Suprapubic skin (tissue), 4 donors: ENCODE measurements at regions not wholly inside any gene's neighbourhood (a gene's known extent, or its start where the extent isn't known, plus 50 kb on each side); places are given as distances from the start of the nearest gene placed in this dataset.

Source experiments
- DNase-seq, 2 donors: peaks; one replicate each; pipeline ENCODE4 v3.0.0-alpha.2; 2019; ENCODE audit warnings: low spot score in 2 of 2
- H3K27ac ChIP-seq: fragments of 200-600 bp; sonication (generic); one replicate; pipeline ENCODE4 v1.5.1; 2019
- H3K27me3 ChIP-seq: fragments of 200-600 bp; sonication (generic); one replicate; pipeline ENCODE4 v1.5.1; 2019
- H3K36me3 ChIP-seq: fragments of 200-600 bp; sonication (generic); one replicate; pipeline ENCODE4 v1.5.1; 2019
- H3K4me1 ChIP-seq: fragments of 200-600 bp; sonication (generic); one replicate; pipeline ENCODE4 v1.5.1; 2019
- H3K4me3 ChIP-seq: fragments of 200-600 bp; sonication (generic); one replicate; pipeline ENCODE4 v1.5.1; 2019; ENCODE audit warnings: mild to moderate bottlenecking
- H3K9me3 ChIP-seq: fragments of 200-600 bp; sonication (generic); one replicate; pipeline ENCODE4 v1.5.1; 2019
- EP300 ChIP-seq: sonication (generic); formaldehyde crosslinking; IDR thresholded peaks from one replicate; pipeline ENCODE4 v1.6.1; 2017; ENCODE audit warnings: antibody characterized with exemption
- POLR2A ChIP-seq, 2 donors: fragments of 450-650 bp; IDR thresholded peaks; one replicate each; pipeline ENCODE4 v1.6.1; 2017; ENCODE audit warnings: antibody characterized with exemption in 2 of 2, mild to moderate bottlenecking in 2 of 2, moderate library complexity in 2 of 2
- POLR2AphosphoS5 ChIP-seq, 3 donors: sonication (generic); formaldehyde crosslinking; IDR thresholded peaks; one replicate each; pipeline ENCODE4 v1.6.1; 2017; ENCODE audit warnings: antibody characterized with exemption in 3 of 3
- WGBS: methylation state at CpG from one replicate; pipeline ENCODE4 v1.1.5; 2018; 5-methylcytosine and 5-hydroxymethylcytosine counted together
- TF ChIP-seq, protein P1 (sequence below), 2 donors: fragments of 200-600 bp in 1 of 2; fragments of 450-650 bp in 1 of 2; sonication (generic) in 1 of 2; IDR thresholded peaks; one replicate each; pipeline ENCODE4 v1.5.1; 2016 to 2019; ENCODE audit warnings: antibody characterized with exemption in 2 of 2, mild to moderate bottlenecking in 1 of 2, moderate library complexity in 1 of 2

DNA sequence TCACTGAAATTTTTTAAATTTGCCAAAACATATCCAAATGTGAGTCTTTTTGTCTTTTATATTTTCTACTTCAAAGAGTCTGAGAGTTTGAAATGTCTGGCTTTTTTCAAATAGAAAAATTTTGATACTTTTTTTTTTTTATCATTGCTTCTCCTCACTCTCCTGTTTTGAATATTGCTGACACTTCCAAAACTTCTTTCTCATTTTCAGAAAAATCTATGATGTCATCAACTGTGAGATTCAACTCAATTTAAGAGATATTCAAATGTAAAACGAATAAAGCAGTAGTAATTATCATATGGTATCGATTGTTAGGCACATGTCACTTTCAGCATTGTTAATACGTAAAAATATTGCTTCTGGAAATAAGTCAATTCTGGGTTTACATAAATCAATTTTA is 505.8 kb upstream of the STEAP1 start:
- WGBS = 72% methylated on average over 3 of the region's 3 CpGs
- H3K9me3 ChIP-seq = no peaks in the 10 kb centered on the region
- no peaks in the 10 kb centered on the region for H3K36me3 ChIP-seq
- TF ChIP-seq POLR2AphosphoS5 (IDR thresholded peaks at IDR 0.05) (no peak), EP300 (no peak), POLR2A (IDR thresholded peaks at IDR 0.05) (no peak)
- TF ChIP-seq, protein P1, sequence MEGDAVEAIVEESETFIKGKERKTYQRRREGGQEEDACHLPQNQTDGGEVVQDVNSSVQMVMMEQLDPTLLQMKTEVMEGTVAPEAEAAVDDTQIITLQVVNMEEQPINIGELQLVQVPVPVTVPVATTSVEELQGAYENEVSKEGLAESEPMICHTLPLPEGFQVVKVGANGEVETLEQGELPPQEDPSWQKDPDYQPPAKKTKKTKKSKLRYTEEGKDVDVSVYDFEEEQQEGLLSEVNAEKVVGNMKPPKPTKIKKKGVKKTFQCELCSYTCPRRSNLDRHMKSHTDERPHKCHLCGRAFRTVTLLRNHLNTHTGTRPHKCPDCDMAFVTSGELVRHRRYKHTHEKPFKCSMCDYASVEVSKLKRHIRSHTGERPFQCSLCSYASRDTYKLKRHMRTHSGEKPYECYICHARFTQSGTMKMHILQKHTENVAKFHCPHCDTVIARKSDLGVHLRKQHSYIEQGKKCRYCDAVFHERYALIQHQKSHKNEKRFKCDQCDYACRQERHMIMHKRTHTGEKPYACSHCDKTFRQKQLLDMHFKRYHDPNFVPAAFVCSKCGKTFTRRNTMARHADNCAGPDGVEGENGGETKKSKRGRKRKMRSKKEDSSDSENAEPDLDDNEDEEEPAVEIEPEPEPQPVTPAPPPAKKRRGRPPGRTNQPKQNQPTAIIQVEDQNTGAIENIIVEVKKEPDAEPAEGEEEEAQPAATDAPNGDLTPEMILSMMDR (IDR thresholded peaks at IDR 0.05) = no peak
- DNase-seq = no peak
- H3K27me3 ChIP-seq = no peaks in the 10 kb centered on the region
- no peak overlapping the region for H3K4me3 ChIP-seq
- H3K27ac ChIP-seq = no peak overlapping the region
- no peaks in the 10 kb centered on the region for H3K4me1 ChIP-seq

GRCh38 chr7:89655946-89656345 is 498.3 kb upstream of the STEAP1 start:
- H3K27me3 ChIP-seq = no peaks in the 10 kb centered on the region
- H3K9me3 ChIP-seq = no peaks in the 10 kb centered on the region
- no peaks in the 10 kb centered on the region for H3K4me1 ChIP-seq
- no peak overlapping the region for H3K4me3 ChIP-seq
- 86% methylated on average over 1 of the region's 1 CpG for WGBS
- no peak for DNase-seq
- H3K36me3 ChIP-seq = no peaks in the 10 kb centered on the region
- no peak overlapping the region for H3K27ac ChIP-seq
- no peak for TF ChIP-seq EP300

DNA sequence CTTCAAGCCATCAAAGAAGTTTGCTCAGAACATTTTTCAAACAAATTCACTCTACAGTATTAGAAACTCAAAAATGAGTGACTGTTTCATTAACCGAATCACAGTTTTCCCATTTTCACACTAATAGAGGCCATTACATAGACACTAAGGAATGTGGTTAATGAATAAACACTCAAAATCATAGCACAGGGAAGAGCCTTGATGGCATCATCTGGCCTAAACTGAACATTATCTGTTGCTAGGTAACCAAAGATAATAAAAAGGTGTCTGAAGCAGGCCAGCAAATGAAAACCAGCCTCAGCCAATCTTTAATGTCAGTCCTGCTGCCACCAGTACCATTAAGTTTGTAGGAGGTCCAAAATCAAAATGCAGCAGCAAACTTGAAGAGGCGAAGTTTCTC is 492.4 kb upstream of the STEAP1 start:
- Histone ChIP-seq H3K4me1 (no peaks in the 10 kb centered on the region), H3K27ac (no peak overlapping the region), H3K4me3 (no peak overlapping the region), H3K36me3 (no peaks in the 10 kb centered on the region), H3K9me3 (no peaks in the 10 kb centered on the region), H3K27me3 (no peaks in the 10 kb centered on the region)
- DNase-seq = no peak
- TF ChIP-seq, protein P1 (IDR thresholded peaks at IDR 0.05) = no peak
- no peak for TF ChIP-seq EP300
- TF ChIP-seq POLR2A (IDR thresholded peaks at IDR 0.05) = no peak
- no peak for TF ChIP-seq POLR2AphosphoS5 (IDR thresholded peaks at IDR 0.05)
- WGBS = 61% methylated on average over 2 of the region's 2 CpGs

DNA sequence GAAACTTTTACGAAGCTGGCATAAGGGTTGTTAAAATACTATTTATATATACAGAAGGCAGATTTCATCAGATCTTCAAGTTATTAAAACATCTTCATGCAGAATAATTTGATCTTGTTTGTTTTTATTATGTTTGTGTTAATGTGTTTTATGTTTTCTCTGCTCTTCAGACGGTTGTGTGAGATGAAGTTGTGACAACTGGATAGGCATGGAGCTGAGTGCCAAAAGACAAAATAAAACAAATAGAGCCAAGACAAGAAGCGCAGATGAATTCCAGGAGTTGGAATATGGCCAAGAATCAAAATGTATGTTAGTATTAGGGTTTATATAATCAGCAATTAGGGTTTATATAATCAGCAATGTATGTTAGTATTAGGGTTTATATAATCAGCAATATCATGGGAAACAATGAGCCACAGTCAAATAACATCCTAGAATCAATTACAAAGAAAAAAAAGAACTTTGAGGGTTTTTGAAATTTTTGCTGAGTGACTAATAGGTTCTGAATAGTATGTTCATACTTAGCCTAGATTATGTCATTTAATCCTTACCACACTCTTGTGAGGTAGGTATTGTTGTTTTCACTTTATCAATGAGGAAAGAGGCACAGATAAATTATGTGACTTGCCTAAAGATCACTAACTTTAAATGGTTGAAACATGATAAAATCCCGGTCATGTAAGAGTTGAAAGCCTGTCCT is 488.0 kb upstream of the STEAP1 start:
- H3K27me3 ChIP-seq = no peaks in the 10 kb centered on the region
- no peak overlapping the region for H3K4me3 ChIP-seq
- 45% methylated on average over 4 of the region's 4 CpGs for WGBS

GRCh38 chr7:89680161-89680560 is 474.1 kb upstream of the STEAP1 start:
- DNase-seq = no peak
- no peak overlapping the region for H3K4me3 ChIP-seq
- H3K4me1 ChIP-seq = no peaks in the 10 kb centered on the region
- TF ChIP-seq POLR2A (IDR thresholded peaks at IDR 0.05) (no peak), EP300 (no peak), POLR2AphosphoS5 (IDR thresholded peaks at IDR 0.05) (no peak)
- TF ChIP-seq, protein P1 (IDR thresholded peaks at IDR 0.05) = no peak
- no peaks in the 10 kb centered on the region for H3K36me3 ChIP-seq
- no peaks in the 10 kb centered on the region for H3K27me3 ChIP-seq
- 55% methylated on average over 2 of the region's 2 CpGs for WGBS
- H3K9me3 ChIP-seq = no peaks in the 10 kb centered on the region
- no peak overlapping the region for H3K27ac ChIP-seq

More for the DNA sequence above, 488.0 kb upstream of the STEAP1 start:
- no peak for DNase-seq
- no peak for TF ChIP-seq POLR2A (IDR thresholded peaks at IDR 0.05)
- no peak for TF ChIP-seq POLR2AphosphoS5 (IDR thresholded peaks at IDR 0.05)
- TF ChIP-seq, protein P1 (IDR thresholded peaks at IDR 0.05) = no peak
- TF ChIP-seq EP300 = no peak
- H3K9me3 ChIP-seq = no peaks in the 10 kb centered on the region
- no peak overlapping the region for H3K27ac ChIP-seq
- H3K4me1 ChIP-seq = no peaks in the 10 kb centered on the region
- H3K36me3 ChIP-seq = no peaks in the 10 kb centered on the region

GRCh38 chr7:89681448-89681847 is 472.8 kb upstream of the STEAP1 start:
- H3K9me3 ChIP-seq = no peaks in the 10 kb centered on the region
- no peak overlapping the region for H3K4me3 ChIP-seq
- 28% methylated on average over 1 of the region's 1 CpG for WGBS
- H3K4me1 ChIP-seq = no peaks in the 10 kb centered on the region
- no peak for TF ChIP-seq POLR2AphosphoS5 (IDR thresholded peaks at IDR 0.05)
- TF ChIP-seq POLR2A (IDR thresholded peaks at IDR 0.05) = no peak
- no peak for TF ChIP-seq EP300
- TF ChIP-seq, protein P1 (IDR thresholded peaks at IDR 0.05) = no peak
- H3K27me3 ChIP-seq = no peaks in the 10 kb centered on the region
- H3K36me3 ChIP-seq = no peaks in the 10 kb centered on the region
- no peak overlapping the region for H3K27ac ChIP-seq
- DNase-seq = no peak
